ENCODE measurements at regions not wholly inside any gene's neighbourhood (a gene's known extent, or its start where the extent isn't known, plus 50 kb on each side); places are given as distances from the start of the nearest gene placed in this dataset.

DNA sequence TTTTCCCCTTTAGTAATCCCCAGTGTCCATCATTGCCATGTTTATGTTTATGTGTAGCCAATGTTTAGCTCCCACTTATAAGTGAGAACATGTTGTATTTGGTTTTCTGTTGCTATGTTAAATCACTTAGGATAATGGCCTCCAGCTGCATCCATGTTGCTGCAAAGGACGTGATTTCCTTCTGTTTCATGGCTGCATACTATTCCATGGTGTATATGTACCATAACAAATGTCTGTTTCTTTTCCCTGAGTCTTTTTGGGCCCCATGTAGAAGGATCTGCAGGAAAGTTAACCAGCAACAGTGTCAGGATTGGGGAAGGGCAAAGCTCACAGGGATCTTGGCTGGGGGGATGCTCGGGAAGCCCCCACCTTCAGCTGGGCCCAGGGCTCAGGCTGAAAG is 64.3 kb upstream of the SULF2 start:
- no peak for TF ChIP-seq EZH2phosphoT487 (IDR thresholded peaks at IDR 0.05; ENCODE audit: borderline replicate concordance, low read length)
- TF ChIP-seq, protein P1, sequence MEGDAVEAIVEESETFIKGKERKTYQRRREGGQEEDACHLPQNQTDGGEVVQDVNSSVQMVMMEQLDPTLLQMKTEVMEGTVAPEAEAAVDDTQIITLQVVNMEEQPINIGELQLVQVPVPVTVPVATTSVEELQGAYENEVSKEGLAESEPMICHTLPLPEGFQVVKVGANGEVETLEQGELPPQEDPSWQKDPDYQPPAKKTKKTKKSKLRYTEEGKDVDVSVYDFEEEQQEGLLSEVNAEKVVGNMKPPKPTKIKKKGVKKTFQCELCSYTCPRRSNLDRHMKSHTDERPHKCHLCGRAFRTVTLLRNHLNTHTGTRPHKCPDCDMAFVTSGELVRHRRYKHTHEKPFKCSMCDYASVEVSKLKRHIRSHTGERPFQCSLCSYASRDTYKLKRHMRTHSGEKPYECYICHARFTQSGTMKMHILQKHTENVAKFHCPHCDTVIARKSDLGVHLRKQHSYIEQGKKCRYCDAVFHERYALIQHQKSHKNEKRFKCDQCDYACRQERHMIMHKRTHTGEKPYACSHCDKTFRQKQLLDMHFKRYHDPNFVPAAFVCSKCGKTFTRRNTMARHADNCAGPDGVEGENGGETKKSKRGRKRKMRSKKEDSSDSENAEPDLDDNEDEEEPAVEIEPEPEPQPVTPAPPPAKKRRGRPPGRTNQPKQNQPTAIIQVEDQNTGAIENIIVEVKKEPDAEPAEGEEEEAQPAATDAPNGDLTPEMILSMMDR (IDR thresholded peaks at IDR 0.05; ENCODE audit: low read depth, low read length, poor library complexity, severe bottlenecking) = no peak
